ENCODE measurements at regions not wholly inside any gene's neighbourhood (a gene's known extent, or its start where the extent isn't known, plus 50 kb on each side); places are given as distances from the start of the nearest gene placed in this dataset.

DNA sequence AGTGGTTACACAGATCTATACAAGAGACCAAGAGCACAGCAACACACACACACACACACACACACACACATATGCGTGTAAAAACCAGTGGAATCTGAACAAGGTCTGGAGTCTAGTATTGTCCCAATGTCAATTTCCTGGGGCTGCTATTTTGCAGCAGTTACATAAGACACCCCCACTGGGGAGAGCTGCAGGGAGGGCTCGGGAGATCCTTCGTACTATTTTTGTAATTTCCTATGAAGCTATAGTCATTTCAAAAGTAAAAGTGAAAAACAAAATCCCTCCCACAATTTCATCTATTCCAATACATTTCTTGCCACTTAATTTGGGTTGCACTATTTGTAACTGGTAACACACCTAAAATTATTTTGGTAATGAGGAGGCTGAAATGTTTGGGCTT is 68.5 kb downstream of the C16orf95 start:
- TF ChIP-seq, protein P1, sequence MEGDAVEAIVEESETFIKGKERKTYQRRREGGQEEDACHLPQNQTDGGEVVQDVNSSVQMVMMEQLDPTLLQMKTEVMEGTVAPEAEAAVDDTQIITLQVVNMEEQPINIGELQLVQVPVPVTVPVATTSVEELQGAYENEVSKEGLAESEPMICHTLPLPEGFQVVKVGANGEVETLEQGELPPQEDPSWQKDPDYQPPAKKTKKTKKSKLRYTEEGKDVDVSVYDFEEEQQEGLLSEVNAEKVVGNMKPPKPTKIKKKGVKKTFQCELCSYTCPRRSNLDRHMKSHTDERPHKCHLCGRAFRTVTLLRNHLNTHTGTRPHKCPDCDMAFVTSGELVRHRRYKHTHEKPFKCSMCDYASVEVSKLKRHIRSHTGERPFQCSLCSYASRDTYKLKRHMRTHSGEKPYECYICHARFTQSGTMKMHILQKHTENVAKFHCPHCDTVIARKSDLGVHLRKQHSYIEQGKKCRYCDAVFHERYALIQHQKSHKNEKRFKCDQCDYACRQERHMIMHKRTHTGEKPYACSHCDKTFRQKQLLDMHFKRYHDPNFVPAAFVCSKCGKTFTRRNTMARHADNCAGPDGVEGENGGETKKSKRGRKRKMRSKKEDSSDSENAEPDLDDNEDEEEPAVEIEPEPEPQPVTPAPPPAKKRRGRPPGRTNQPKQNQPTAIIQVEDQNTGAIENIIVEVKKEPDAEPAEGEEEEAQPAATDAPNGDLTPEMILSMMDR (IDR thresholded peaks at IDR 0.05): no peak
- TF ChIP-seq PRRX2 (CRISPR knock-in tag; IDR thresholded peaks at IDR 0.05) (no peak), SP1 (CRISPR knock-in tag; conservative IDR thresholded peaks at IDR 0.05) (no peak)
